ENCODE measurements at regions not wholly inside any gene's neighbourhood (a gene's known extent, or its start where the extent isn't known, plus 50 kb on each side); places are given as distances from the start of the nearest gene placed in this dataset.

GRCh38 chr10:129099486-129099885, 367.6 kb upstream of the MGMT start:
- Histone ChIP-seq H3K27me3 (no peaks in the 10 kb centered on the region), H3K27ac (no peak overlapping the region), H3K4me3 (no peak overlapping the region), H3K9me3 (no peaks in the 10 kb centered on the region), H3K36me3 (no peaks in the 10 kb centered on the region), H3K4me1 (no peaks in the 10 kb centered on the region)
- no peak for DNase-seq
- intact Hi-C loops (cut with DNase I; ENCODE audit: low total_unique reads) = no loop called here
- TF ChIP-seq POLR2A (IDR thresholded peaks at IDR 0.05) (no peak), CTCF (IDR thresholded peaks at IDR 0.05) (no peak)

DNA sequence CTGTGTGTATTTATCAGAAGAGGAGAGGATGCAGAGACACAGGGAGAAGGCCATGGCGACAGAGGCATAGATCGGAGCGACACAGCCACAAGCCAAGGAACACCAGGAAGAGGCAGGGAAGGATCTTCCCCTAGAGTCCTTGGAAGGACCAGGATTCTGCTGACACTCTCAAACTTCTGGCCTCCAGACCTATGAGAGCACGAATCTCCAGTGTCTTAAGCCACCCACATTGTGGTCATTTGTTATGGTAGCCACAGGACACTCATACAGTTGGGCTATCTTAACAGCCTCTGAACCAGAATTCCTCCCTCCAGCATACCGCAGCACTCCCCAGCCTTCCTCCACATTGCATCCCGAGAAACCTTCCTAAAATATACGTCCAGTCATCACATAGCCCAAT, 367.0 kb upstream of the MGMT start:
- DNase-seq = no peak
- Histone ChIP-seq H3K4me1 (no peaks in the 10 kb centered on the region), H3K36me3 (no peaks in the 10 kb centered on the region), H3K27me3 (no peaks in the 10 kb centered on the region), H3K27ac (no peak overlapping the region), H3K9me3 (no peaks in the 10 kb centered on the region), H3K4me3 (no peak overlapping the region)
- intact Hi-C loops (cut with DNase I; ENCODE audit: low total_unique reads) = no loop called here
- TF ChIP-seq CTCF (IDR thresholded peaks at IDR 0.05) (no peak), POLR2A (IDR thresholded peaks at IDR 0.05) (no peak)

DNA sequence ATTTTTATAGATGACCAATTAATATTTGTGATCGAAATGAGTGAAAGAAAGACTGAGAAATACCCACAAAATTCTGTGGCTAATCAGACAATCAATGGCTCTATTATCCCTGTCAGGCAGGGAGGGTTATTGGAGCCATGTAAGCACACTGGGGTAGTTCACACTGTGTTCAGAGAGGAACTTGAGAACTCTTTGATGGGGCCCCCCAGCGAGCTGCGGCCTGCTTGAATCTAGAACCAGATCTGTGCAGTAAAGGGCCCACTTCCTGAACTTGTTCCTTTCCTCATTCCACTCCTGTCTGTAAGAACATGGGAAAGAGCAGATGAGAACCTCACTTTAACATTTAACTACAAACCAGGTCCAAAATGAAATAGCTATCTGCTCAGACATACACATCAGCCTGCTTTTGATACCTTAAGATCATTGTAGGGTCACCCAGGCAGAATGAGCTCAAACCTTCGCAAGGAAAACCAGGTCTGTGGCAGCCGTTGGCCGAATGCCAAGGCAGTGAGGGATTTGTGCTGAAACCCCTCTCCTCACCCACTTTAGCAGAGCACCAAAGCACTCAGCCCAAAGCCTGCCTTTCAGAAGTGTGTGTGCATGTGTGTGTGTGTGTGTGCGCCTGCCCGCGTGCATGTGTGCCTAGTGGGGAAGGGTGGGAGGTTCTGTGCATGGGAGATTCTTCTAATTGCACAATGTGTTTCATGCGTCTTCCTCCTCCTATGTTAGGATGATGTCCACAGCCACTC, 365.6 kb upstream of the MGMT start:
- intact Hi-C loops (cut with DNase I; ENCODE audit: low total_unique reads) = no loop called here
- no peak for DNase-seq
- Histone ChIP-seq H3K9me3 (no peaks in the 10 kb centered on the region), H3K4me3 (no peak overlapping the region), H3K36me3 (no peaks in the 10 kb centered on the region), H3K27ac (no peak overlapping the region), H3K4me1 (no peaks in the 10 kb centered on the region), H3K27me3 (no peaks in the 10 kb centered on the region)
- TF ChIP-seq POLR2A (IDR thresholded peaks at IDR 0.05) (no peak), CTCF (IDR thresholded peaks at IDR 0.05) (no peak)

DNA sequence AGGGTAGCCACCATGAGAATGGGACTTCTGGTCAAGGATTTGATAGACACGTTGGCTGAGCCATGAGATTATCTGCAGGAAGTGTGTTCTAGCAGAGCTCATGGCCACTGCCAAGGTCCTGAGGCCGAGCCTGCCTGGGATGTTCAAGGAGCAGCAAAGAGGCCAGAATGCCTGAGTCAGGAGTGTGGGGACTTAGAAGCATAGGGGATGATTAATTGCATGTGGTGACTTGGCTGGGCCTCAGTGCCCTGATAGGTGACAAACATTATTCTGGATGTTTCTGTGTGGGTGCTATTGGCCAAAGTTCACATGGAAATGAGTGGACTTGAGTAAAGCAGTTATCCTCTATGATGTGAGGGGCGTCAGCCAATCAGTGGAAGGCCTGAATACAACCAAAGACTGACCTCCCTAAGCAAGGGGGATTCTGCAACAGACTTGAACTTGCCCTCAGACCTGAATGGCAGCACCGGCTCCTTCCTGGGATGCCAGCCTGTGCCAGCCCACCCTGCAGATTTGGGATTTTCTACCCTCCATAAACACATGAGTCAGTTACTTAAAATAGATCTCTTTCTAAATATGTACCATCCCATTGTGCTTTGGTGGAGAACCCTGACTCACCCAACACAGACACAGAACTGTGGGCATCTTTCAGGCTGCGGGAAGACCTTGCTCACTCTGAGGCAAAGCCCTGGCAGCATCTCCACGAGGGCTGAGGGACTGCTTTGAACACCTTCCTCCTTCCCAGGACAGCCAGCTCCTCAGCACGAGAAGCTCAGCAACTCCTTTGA, 363.9 kb upstream of the MGMT start:
- TF ChIP-seq CTCF (IDR thresholded peaks at IDR 0.05) (no peak), POLR2A (IDR thresholded peaks at IDR 0.05) (no peak)
- Histone ChIP-seq H3K4me1 (no peaks in the 10 kb centered on the region), H3K27ac (no peak overlapping the region), H3K27me3 (no peaks in the 10 kb centered on the region), H3K9me3 (no peaks in the 10 kb centered on the region), H3K36me3 (no peaks in the 10 kb centered on the region), H3K4me3 (no peak overlapping the region)
- intact Hi-C loops (cut with DNase I; ENCODE audit: low total_unique reads) = no loop called here
- no peak for DNase-seq

Data from uterus (tissue), 3 donors.